Fibroblast of skin of right biceps (primary cell): ENCODE measurements at regions not wholly inside any gene's neighbourhood (a gene's known extent, or its start where the extent isn't known, plus 50 kb on each side); places are given as distances from the start of the nearest gene placed in this dataset.
A peak's percentile ranks its signal among the peaks of the same experiment; 100 is the strongest.

Experiments used
- DNase-seq: peaks from one replicate; pipeline ENCODE4 v3.0.0-alpha.2; 2013

DNA sequence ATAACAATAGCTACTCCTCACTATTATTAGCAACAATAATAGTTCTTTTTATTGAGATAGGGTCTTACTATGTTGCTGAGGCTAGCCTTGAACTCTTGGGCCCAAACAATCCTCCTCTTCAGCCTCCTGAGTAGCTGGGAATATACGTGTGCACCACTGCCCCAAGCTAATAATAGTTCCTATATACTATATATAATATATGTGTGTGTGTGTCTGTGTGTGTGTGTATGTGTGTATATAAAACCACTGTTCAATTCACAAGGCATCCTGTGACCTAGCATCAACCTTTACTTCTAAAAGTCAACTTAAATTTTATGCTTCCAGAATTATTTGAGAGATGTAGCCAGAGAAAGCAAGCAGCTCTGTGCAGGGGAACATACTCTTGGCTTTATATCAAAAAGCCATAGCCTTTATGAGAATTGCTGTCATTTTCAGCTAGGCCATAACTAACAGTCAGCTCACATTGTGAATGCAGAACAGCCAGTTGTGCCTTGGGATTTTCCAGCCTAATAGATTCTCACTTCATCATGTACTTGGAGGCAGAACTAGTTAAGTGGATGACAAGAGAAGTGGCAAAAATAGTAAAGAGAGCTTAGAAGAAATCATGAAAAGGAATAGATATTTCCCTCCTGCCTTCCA, 665.5 kb downstream of the NYAP2 start:
- DNase-seq, result no peak

DNA sequence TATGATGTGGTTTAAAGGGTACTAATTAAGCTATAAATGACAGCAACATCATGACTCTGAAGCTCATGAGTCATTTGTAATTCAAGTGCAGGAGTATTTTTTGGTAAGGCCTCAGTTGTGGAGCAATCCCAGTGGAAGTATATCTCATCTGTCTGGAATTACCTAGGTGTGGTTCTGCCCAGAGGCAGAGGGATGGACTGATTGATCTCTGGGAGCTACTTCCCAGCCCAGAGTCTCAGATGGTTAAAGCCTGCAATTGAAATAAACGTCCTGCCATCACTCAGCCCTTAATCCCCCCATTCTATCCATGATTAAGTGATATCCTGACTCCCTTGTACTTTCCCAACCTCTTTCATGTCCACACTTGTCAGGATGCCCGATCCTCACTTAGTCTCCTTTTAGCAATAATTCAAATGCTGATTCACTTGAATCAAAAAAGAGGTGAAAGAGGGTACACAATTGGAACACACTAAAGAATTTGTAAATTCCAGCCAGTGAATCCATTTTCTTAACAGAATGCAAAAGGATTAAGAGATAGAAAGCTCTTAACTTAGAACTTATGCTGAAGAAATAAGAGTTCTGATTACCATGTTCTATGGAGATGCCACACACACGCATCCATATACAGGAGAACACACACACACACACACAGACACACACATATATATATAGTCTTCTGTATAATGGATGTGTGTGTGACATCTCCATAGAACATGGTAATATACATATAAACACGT, 664.4 kb downstream of the NYAP2 start:
- peak; percentile 85 for DNase-seq

DNA sequence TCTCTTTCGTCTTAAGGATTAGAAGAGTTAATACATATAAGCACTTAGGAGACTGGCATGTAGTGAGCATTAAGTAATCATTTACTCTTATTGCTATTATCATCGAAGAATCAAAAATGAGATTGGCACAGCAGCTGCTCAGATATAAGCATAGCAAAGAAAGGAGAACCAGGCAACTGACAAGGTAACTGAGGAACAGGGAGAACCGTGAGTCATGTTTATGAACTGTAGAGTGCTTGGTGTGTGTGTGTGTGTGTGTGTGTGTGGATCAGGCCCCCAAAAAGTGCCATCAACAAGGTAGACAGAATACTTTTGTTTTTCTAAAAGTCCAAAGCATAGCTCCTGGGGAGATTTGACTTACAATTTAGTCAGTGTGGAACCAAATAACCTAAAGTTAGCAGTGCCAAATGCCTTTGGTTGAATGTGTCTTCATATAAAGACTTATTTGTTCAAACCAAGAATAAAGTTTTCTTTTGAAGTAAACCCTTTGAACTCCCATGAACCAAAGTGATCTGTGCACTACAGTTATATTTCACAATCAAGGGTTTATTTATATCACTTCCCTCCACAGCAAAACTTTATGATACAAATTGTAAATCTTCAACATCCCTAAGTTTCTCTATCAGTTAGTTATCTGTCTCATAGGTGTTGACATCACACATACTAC, 660.6 kb downstream of the NYAP2 start:
- DNase-seq, result no peak

DNA sequence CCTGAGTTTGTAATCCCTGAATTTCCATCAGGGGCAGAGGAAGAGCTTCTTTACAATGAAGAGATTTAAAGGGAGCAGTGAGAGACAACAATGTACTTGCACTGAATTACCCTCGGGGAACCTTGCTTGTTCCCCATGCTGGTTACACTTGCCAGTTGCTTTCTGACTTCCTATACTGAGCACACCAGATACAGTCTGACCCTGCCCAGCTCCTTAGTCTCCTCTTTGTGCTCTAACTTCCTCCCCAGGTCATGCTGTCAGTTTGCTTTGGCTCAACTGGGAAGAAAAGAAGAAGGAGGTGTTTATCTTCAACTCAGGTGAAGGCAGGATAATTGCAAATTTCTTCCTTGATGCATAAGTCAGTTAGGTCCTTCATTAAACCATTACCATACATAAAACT, 658.4 kb downstream of the NYAP2 start:
- no peak for DNase-seq

DNA sequence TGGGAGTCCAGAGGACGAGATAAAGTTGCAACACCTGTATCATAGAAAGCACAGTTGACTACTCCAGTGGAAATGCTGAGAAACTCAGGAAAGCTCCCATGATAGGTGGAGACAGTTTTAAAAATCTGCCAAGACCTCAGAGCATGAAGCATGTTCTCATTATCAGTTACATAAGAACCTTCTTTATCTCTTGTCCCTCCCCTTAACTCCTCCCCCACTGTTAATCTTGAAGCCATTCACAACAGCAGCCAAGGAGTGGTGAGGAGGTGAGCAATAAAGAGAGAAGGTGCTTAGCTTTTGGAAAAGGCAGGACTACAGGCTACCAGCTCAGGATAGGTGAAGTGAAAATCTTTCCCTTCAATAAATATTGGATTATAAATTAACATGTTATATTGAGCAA, 657.9 kb downstream of the NYAP2 start:
- no peak for DNase-seq

DNA sequence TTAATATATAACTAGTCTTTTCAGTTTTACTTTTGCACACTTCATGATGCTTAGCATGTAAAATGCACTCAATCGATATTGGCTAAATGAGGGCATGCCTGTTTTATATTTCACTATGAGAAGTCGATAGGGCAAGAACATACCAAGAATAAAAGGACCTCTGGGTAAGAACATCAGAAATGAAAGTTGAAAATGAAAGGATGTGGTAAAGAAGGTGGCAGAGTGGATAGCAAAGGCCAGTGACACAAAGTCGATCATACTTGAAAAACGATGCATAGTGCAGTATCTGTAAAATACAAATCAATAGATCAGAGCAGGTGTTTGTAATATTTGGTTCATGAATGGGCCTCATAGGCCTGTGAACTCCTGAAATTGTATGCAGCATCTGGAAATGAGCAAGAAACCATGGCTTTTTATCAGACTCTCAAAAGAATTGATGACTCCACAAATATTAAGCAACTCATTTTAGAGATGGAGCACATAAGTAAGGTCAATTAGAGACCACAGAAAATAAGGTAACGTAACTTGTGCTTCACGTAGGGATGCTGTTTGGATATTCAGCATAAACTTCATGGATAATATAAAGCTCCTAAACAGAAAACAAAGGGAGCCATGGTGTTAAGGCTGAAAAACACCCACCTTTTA, 653.4 kb downstream of the NYAP2 start:
- DNase-seq, result no peak

DNA sequence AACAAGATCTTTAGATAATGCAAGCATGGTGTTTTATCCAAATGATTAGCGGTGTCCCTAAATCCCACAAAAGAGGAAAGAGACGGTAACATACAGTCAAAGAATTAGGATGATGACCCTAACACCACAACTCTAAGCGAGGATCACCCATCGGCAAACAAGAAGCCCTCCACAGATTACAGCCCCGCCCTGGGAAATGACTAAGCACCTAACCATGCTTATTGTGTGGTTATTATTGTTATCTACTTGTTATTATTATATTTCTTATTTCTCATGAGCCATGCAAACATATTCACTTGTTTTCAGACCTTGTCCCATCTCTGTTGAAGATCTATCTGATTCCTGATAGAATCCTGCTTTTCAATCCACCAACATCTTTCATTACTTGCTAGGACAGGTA, 651.3 kb downstream of the NYAP2 start:
- no peak for DNase-seq

DNA sequence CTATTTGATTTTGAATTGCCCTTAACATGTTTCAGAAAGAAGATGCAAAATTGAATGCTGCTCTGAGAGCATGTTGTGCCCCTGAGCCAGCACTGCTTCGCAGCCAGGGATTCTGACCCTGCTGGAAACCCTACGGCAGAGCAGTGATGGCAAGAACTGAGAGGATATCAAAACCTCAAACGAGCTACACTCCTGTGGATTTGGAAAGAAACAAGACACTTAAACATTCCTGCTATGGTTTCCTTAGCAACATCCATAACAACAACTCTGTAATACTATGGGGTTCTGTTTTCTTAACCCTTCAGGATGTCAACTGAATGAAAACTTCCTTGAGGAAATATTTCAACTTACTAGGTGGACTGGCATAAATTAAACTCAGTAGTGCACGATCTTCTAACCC, 649.1 kb downstream of the NYAP2 start:
- DNase-seq, result peak; percentile 84

DNA sequence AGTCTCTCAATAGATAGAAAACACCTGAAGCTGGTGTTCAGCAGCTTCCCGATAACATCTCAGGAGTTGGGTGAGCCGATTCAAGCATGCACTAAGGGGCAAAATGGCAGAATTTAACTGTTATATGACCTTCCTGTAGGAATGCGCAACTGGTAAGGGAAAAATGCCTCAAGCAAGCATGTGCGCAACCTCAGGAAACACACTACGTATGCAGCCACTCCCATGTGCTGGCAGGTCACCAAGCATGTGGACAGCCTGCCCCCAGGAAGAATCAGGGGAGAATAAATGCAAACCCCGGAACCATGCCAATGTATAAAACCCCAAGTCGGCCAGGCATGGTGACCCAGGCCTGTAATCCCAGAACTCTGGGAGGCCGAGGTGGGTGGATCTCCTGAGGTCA, 645.6 kb downstream of the NYAP2 start:
- no peak for DNase-seq

DNA sequence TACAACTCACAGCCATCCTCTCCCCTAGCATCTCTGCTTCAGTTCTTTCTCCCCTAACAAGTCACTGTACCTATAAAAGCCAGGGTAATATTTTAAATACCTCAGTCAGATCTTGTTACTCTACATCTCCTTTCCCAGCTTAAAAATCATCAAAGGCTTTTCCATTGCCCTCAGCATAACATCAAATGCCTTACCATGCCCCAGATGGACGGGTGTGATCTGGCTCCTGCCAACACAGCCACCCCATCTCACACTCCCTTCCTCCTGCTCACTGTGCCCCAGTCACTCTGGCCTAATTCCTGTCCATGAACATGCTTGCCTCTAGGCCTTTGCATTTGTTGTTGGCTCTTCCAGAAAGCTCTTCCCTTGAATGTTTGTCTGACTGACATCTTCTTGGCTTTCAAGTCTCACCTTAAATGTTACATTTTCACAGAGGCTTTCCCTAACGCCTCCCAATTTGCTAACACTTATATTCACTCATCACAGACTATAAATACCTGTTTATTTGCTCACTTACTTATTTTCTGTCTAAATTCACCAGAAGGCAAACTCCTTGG, 640.9 kb downstream of the NYAP2 start:
- no peak for DNase-seq

DNA sequence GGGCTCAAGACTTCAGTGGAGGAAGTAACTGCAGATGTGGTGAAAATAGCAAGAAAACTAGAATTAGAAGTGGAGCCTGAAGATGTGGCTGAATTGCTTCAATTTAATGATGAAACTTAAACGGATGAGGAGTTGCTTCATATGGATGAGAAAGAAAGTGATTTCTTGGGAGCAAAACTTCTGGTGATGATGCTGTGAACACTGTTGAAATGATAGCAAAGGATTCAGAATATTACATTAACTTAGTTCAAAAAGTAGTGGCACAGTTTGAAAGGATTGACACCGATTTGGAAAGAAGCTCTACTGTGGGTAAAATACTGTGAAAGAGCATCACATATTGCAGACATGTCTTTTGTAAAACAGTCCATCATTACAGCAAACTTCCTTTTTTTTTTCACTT, 638.0 kb downstream of the NYAP2 start:
- DNase-seq, result no peak

DNA sequence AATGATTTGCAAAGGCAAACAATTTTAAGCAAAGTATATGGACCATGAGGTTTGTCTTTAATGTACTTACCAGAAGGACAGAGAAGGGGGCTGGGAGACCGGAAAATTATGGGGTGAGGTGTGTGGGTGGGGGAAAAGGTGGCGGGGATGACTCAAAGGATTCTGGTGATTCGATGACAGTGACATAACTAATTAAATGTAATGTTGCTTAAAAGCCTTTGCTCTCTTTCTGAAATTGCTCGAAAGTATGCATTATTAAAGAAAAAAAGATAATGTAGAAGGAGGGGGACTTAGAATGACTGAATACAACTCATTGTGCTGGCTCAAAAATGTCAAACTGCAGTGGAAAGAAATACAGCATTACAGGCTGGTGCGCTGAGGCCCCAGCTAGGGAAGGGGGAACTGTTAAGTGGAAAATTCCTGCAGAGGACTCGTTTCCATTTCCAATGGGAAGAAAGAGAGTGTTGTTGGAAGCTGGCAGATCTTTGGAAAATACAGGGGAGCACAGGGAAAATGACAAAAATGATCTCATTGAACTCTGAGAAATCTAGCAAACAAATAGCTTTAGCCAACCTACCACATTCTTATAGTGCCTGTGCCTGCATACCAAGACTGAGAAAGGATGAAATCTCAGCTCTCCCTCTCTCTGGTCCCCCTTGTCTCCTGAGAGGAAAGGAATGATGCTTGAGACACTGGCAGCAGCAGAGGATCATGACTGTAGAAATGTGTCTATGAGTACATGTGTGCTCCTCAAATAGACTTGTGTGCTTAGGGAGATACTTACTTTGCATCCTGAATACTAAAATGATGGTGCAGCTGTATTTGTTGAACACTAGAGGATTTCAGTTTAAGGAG, 632.4 kb downstream of the NYAP2 start:
- peak; percentile 50 for DNase-seq

DNA sequence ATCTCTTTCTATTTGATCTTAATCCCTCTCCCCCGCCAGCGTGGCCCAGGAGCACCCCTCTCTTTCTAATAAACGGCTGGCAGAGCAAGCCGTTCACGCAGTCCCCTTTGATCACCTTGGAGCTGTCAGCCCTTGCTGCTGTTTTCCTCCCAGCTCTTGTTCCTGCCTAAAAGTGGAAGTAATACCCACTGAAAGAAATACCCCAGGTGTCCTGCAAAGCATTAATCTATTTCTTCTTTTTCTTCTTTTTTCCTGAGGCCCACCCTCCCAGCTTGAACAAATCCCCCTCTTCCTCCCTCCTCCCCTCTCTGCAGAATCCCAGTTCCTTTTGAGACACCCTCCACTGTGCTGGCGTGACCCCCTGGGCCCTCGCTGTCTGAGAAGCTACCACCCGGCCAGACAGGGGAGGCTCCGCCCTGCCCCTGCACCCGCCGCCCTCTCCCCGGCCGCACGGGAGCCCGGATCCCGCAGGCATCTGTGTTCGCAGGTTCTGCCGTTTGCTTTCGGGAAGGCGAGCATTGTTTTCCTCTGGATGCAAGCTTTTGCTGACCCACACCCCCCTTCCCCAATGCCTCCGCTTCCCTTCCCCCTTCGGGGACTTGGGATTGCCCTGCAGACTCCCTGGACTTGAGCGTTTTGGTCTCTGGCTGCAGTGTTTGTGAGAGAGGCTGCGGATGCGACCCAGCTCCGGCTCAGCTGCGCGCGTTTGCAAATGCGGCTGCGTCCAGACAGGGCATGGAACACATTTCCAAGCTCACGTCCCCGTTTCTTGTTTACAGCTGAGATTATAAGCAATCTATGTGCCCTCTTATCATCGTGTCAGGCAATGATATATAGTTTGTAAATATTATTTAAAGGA, 631.5 kb downstream of the NYAP2 start:
- DNase-seq, result peak; percentile 67

DNA sequence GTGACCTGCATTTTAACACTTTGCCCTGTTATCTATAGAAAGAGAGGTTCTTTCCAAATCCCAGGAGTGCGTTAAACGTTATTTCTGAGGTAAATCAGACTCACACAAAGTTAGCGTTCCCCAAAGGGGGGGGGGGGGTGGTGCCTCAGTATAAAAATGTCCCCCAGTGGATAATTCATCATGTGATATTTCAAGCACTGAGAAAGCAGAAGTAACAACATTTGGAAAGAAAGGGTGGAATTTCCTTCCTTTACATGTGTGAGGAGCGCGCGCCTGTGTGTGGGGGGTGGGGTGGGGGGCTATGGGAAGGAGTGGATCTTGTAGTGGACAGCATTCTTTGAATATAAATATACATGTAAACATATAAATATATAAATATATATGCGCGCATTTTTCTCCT, 630.9 kb downstream of the NYAP2 start:
- DNase-seq, result no peak

DNA sequence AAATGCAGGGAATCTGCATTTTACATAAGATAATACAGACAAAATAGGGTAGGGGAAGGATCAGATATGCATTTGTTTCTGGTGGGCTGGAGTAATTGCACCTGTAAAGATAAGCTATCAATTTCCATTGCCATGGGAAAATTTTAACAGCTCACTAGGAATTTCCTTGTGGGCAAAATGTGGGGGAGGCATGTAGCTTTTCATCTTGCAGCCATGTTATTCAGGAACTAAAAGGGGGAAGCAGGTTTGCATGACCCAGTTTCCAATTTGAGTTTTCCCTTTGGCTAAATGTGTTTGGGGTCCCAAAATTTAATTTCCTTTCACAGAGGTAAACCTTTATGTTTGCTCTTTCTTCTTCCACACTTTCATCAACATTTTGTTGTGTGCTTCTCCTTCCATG, 624.4 kb downstream of the NYAP2 start:
- no peak for DNase-seq

DNA sequence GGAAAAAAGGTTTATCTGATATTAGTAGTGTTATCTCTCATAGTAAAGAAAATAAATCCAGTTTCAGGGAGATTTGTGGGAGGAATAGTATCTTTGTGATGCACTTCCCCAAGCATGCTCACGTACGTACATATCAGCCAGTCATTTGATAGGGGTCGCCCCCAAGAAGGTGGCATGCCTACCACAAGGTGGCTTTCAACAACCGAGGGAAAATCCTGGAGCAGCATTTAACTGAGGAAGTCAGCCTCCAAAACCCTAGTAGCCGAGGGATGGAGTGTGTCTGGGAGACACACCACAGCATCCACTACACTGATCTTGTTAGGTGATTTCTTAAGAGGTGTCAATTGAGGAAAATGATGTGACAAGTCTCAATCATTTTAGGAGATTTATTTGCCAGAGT, 623.9 kb downstream of the NYAP2 start:
- DNase-seq, result no peak

DNA sequence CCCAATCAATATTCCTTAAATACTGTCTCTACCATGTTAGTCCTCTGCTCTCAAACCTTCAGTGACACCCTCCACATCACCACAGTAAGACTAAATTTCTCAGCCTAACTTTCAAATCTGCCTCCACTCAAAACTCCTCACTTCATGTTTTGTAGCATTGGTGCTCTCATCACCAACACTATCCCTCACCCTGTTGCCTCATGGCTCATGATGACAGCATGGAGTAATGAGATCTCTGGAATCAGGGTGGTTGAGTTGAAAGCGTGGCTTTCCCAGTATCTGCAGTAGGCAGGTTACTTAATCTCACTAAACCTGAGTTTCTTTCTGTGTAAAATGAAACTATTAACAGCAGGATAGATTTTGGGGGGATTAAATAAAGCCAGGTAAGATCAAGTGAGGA, 621.4 kb downstream of the NYAP2 start:
- no peak for DNase-seq

DNA sequence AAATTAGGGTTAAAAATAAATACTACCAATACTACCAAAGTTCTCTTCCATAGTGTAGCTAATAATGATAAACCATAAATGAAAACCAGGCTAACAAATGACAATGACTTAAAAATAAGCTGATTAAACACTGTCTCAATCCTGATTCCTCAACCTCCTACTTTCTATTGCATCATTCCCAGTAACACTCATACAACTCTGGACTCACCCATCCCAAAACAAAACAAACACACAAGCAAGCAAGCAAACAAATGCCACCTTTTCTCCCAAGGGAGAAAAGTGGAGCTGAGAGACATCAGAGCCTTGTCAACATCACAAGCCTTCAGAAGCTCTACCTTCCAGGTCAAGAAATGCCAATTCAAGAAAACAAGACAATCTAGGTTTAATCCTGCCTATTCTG, 620.7 kb downstream of the NYAP2 start:
- DNase-seq, result no peak

DNA sequence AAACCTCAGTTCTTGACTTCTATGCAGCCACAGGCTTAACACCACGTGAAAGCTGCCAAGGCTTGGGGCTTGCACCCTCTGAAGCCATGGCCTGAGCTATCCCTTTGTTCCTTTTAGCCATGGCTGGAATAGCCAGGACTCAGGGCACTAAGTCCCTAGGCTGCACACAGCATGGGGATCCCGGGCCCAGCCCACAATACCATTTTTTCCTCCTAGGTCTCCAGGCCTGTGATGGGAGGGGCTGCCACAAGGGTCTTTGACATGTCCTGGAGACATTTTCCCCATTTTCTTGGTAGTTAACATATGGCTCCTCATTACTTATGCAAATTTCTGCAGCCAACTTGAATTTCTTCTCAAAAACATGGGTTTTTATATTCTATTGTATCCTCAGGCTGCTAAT, 619.1 kb downstream of the NYAP2 start:
- DNase-seq, result no peak

DNA sequence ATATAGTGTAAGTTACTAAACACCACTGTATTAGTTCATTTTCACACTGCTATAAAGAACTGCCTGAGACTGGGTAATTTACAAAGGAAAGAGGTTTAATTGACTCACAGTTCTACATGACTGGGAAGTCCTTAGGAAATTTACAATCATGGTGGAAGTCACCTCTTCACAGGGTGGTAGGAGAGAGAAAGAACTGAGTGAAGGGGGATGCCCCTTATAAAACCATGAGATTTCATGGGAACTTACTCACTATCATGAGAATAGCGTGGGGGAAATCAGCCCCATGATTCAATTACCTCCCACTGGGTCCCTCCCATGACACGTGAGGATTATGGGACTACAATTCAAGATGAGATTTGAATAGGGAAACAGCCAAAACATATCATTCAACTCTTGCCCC, 618.0 kb downstream of the NYAP2 start:
- no peak for DNase-seq

DNA sequence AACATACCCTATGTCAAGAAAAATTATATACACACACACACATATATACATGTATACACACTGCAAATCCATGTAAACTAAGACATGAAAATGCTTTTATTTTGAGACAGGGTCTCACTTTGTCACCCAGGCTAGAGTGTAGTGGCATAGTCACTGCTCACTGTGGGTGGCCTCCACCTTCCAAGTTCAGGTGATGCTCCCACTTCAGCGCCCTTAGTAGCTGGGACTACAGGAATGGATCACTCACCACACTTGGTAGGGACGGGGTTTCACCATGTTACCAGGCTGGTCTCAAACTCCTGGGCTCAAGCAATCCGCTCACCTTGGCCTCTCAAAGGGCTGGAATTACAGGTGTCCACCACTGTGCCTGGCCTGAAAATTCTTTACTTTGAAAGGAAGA, 617.6 kb downstream of the NYAP2 start:
- DNase-seq, result no peak
